CD14-positive monocyte (primary cell): ENCODE measurements at regions not wholly inside any gene's neighbourhood (a gene's known extent, or its start where the extent isn't known, plus 50 kb on each side); places are given as distances from the start of the nearest gene placed in this dataset.

ENCODE experiments used
- DNase-seq, 3 donors: peaks; one replicate each; pipeline ENCODE4 v3.0.0-alpha.2; 2011 to 2022
- H2AFZ ChIP-seq: 2 replicates; pipeline ENCODE4 v1.6.0; 2012; ENCODE audit warnings: mild to moderate bottlenecking, low read depth, low read length, inconsistent platforms; ENCODE audit not compliant: insufficient read depth, poor library complexity, severe bottlenecking
- H3K27ac ChIP-seq, 2 donors: 1 replicate in 1 of 2; 2 replicates in 1 of 2; pipeline ENCODE4 v1.5.1; 2012 to 2013; ENCODE audit warnings: low read length in 2 of 2, control low read depth in 1 of 2, inconsistent platforms in 1 of 2, low read depth in 1 of 2, mild to moderate bottlenecking in 1 of 2
- H3K27me3 ChIP-seq, 2 donors: one replicate each; pipeline versions ENCODE4 v1.6.0 to v1.6.1; 2011 to 2013; ENCODE audit warnings: low read length in 2 of 2; ENCODE audit not compliant: control insufficient read depth in 2 of 2, insufficient read depth in 2 of 2
- H3K36me3 ChIP-seq, 2 donors: replicated peaks in 1 of 2; 1 replicate in 1 of 2; 2 replicates in 1 of 2; pipeline versions ENCODE4 v1.5.1 to v1.6.1; 2012 to 2013; ENCODE audit warnings: low read length in 2 of 2, control low read depth in 1 of 2, inconsistent platforms in 1 of 2, mild to moderate bottlenecking in 1 of 2; ENCODE audit not compliant: insufficient read depth in 2 of 2, control insufficient read depth in 1 of 2
- H3K4me1 ChIP-seq, 2 donors: 1 replicate in 1 of 2; 2 replicates in 1 of 2; pipeline versions ENCODE4 v1.5.1 to v1.6.1; 2012 to 2013; ENCODE audit warnings: low read length in 2 of 2, control low read depth in 1 of 2, inconsistent platforms in 1 of 2, mild to moderate bottlenecking in 1 of 2, moderate library complexity in 1 of 2; ENCODE audit not compliant: insufficient read depth in 2 of 2, control insufficient read depth in 1 of 2
- H3K4me2 ChIP-seq: replicated peaks from 2 replicates; pipeline ENCODE3; 2012; ENCODE audit warnings: low read length, moderate library complexity, mild to moderate bottlenecking; ENCODE audit not compliant: poor library complexity, severe bottlenecking; ENCODE audit errors: extremely low read depth
- H3K4me3 ChIP-seq, 3 experiments: fragments of 200-600 bp in 1 of 3; sonication (generic) in 1 of 3; replicated peaks in 1 of 3; 1 replicate in 2 of 3; 2 replicates in 1 of 3; pipeline ENCODE4 v1.5.1; 2011 to 2013; ENCODE audit warnings: low read length in 3 of 3, mild to moderate bottlenecking in 3 of 3, control low read depth in 2 of 3, low read depth in 2 of 3, inconsistent platforms in 1 of 3, moderate library complexity in 1 of 3
- H3K79me2 ChIP-seq: 2 replicates; pipeline ENCODE4 v1.6.0; 2012; ENCODE audit warnings: mild to moderate bottlenecking, control low read depth, inconsistent platforms, low read length, moderate library complexity; ENCODE audit not compliant: insufficient read depth
- H3K9ac ChIP-seq: 2 replicates; pipeline ENCODE4 v1.6.0; 2017; ENCODE audit warnings: low read length, mild to moderate bottlenecking; ENCODE audit not compliant: insufficient read depth, poor library complexity, severe bottlenecking
- H3K9me3 ChIP-seq, 2 donors: replicated peaks in 1 of 2; 1 replicate in 1 of 2; 2 replicates in 1 of 2; pipeline versions ENCODE4 v1.5.1 to v1.6.1; 2012 to 2013; ENCODE audit warnings: low read length in 2 of 2, control low read depth in 1 of 2; ENCODE audit not compliant: control insufficient read depth in 1 of 2, insufficient read depth in 1 of 2
- H4K20me1 ChIP-seq: 2 replicates; pipeline ENCODE4 v1.6.0; 2012; ENCODE audit warnings: mild to moderate bottlenecking, low read length, control low read depth, moderate library complexity; ENCODE audit not compliant: insufficient read depth
- H3K27ac Mint-ChIP-seq, 7 donors: one replicate each; pipeline ENCODE4 v1.8.0; 2020; ENCODE audit warnings: mild to moderate bottlenecking in 7 of 7, mixed read lengths in 7 of 7, moderate library complexity in 6 of 7, inconsistent platforms in 2 of 7
- H3K27me3 Mint-ChIP-seq, 3 donors: one replicate each; pipeline ENCODE4 v1.8.0; 2021 to 2022; ENCODE audit warnings: low read depth in 3 of 3, mild to moderate bottlenecking in 3 of 3, mixed read lengths in 3 of 3, moderate library complexity in 3 of 3, inconsistent platforms in 1 of 3
- H3K36me3 Mint-ChIP-seq, 2 donors: one replicate each; pipeline ENCODE4 v1.8.0; 2020; ENCODE audit warnings: mixed read lengths in 2 of 2, inconsistent platforms in 1 of 2, mild to moderate bottlenecking in 1 of 2
- H3K4me1 Mint-ChIP-seq: one replicate; pipeline ENCODE4 v1.8.0; 2020; ENCODE audit warnings: mild to moderate bottlenecking, mixed read lengths
- H3K4me3 Mint-ChIP-seq, 2 donors: one replicate each; pipeline ENCODE4 v1.8.0; 2020; ENCODE audit warnings: mild to moderate bottlenecking in 2 of 2, mixed read lengths in 2 of 2, moderate library complexity in 1 of 2
- H3K9me3 Mint-ChIP-seq, 7 donors: one replicate each; pipeline ENCODE4 v1.8.0; 2020 to 2022; ENCODE audit warnings: mixed read lengths in 7 of 7, mild to moderate bottlenecking in 6 of 7, moderate library complexity in 6 of 7, inconsistent platforms in 2 of 7
- CTCF ChIP-seq: fragments of 200-600 bp; IDR thresholded peaks from one replicate; pipeline ENCODE4 v1.8.0; 2022; ENCODE audit warnings: antibody characterized with exemption, mild to moderate bottlenecking
- WGBS: methylation state at CpG from one replicate; pipeline ENCODE4 v1.1.5; 2013; ENCODE audit warnings: missing lambda C conversion rate; ENCODE audit not compliant: insufficient coverage; 5-methylcytosine and 5-hydroxymethylcytosine counted together
- intact Hi-C, 2 donors: fragments of 100-400 bp; cut with micrococcal nuclease; formaldehyde crosslinking; loops; one replicate each; pipeline versions ENCODE4 v1.15.0 to v1.15.1; 2023

- Histone ChIP-seq H3K4me2 (no peak overlapping the region), H3K4me3 (no peak overlapping the region), H3K27me3 (no peaks in the 10 kb centered on the region), H3K9ac (no peak overlapping the region), H3K9me3 (no peaks in the 10 kb centered on the region), H3K4me1 (no peaks in the 10 kb centered on the region), H3K27ac (no peak overlapping the region), H2AFZ (no peak overlapping the region), H3K79me2 (no peaks in the 10 kb centered on the region), H4K20me1 (no peaks in the 10 kb centered on the region), H3K36me3 (no peaks in the 10 kb centered on the region)
- Mint-ChIP-seq H3K27ac (no peak overlapping the region), H3K4me1 (peaks cover 9% of the 10 kb centered on the region), H3K9me3 (no peaks in the 10 kb centered on the region), H3K36me3 (no peaks in the 10 kb centered on the region), H3K27me3 (peaks cover 0 to 4% (median 1%) of the 10 kb centered on the region in 3 donors), H3K4me3 (no peak overlapping the region)
- no peak for TF ChIP-seq CTCF
- WGBS: 100% methylated on average over 1 of the region's 6 CpGs
- DNase-seq: no peak
- intact Hi-C loops: no loop called here
Measured at GRCh38 chr5:125194883-125195282, 448.4 kb upstream of the ZNF608 start.

GRCh38 chr5:125196481-125197111 is 450.2 kb upstream of the ZNF608 start:
- H3K27me3 Mint-ChIP-seq: peaks cover 0 to 10% (median 4%) of the 10 kb centered on the region in 3 donors
- DNase-seq: no peak
- WGBS: 96% methylated on average over 11 of the region's 13 CpGs
- peaks cover 13% of the 10 kb centered on the region for H3K4me1 Mint-ChIP-seq
- Histone ChIP-seq H3K4me1 (no peaks in the 10 kb centered on the region), H3K27me3 (no peaks in the 10 kb centered on the region), H3K27ac (no peak overlapping the region), H3K4me2 (no peak overlapping the region), H3K4me3 (no peak overlapping the region), H3K79me2 (no peaks in the 10 kb centered on the region), H3K36me3 (no peaks in the 10 kb centered on the region), H2AFZ (no peak overlapping the region), H4K20me1 (no peaks in the 10 kb centered on the region), H3K9ac (no peak overlapping the region), H3K9me3 (no peaks in the 10 kb centered on the region)
- no peak overlapping the region for H3K27ac Mint-ChIP-seq
- H3K36me3 Mint-ChIP-seq: no peaks in the 10 kb centered on the region
- intact Hi-C loops: no loop called here
- H3K4me3 Mint-ChIP-seq: no peak overlapping the region
- no peaks in the 10 kb centered on the region for H3K9me3 Mint-ChIP-seq
- no peak for TF ChIP-seq CTCF
